SU-DHL-6 (cell line): ENCODE measurements at regions not wholly inside any gene's neighbourhood (a gene's known extent, or its start where the extent isn't known, plus 50 kb on each side); places are given as distances from the start of the nearest gene placed in this dataset.

Experiments
- H2AFZ ChIP-seq: fragments of 200-600 bp; sonication (generic); 2 replicates; pipeline ENCODE4 v1.6.1; 2014; ENCODE audit warnings: low read depth, mild to moderate bottlenecking, moderate library complexity, mixed read lengths, antibody characterized with exemption, low read length; ENCODE audit not compliant: severe bottlenecking
- H3F3A ChIP-seq: fragments of 200-600 bp; shearing (Covaris generic); 2 replicates; pipeline ENCODE4 v1.6.0; 2016; ENCODE audit warnings: antibody characterized with exemption, mild to moderate bottlenecking; ENCODE audit not compliant: insufficient read depth
- H3K27ac ChIP-seq: fragments of 200-600 bp; sonication (generic); 2 replicates; pipeline ENCODE4 v1.5.1; 2016; ENCODE audit warnings: low read depth, mild to moderate bottlenecking, low read length, moderate library complexity, mixed read lengths
- H3K27me3 ChIP-seq: fragments of 200-600 bp; sonication (generic), shearing (Covaris generic); 2 replicates; pipeline ENCODE4 v1.6.0; 2014; ENCODE audit warnings: mild to moderate bottlenecking, low read length
- H3K36me3 ChIP-seq: fragments of 200-600 bp; sonication (generic); 2 replicates; pipeline ENCODE4 v1.6.1; 2014; ENCODE audit warnings: mild to moderate bottlenecking, low read length, mixed read lengths
- H3K4me2 ChIP-seq: fragments of 300-600, 200-600 bp; shearing (Covaris generic), sonication (generic); 2 replicates; pipeline ENCODE4 v1.6.0; 2014; ENCODE audit warnings: low read length, low read depth, mild to moderate bottlenecking; ENCODE audit not compliant: poor library complexity, severe bottlenecking
- H3K4me3 ChIP-seq: fragments of 200-600 bp; sonication (generic); 2 replicates; pipeline ENCODE4 v1.5.1; 2014; ENCODE audit warnings: antibody characterized with exemption, low read length, mild to moderate bottlenecking, mixed read lengths; ENCODE audit not compliant: insufficient read depth, poor library complexity, severe bottlenecking
- H3K79me2 ChIP-seq: fragments of 200-600 bp; sonication (generic); 2 replicates; pipeline ENCODE4 v1.6.1; 2014; ENCODE audit warnings: mild to moderate bottlenecking, low read length, moderate library complexity; ENCODE audit not compliant: insufficient read depth
- H3K9ac ChIP-seq: fragments of 200-600 bp; sonication (generic); 2 replicates; pipeline ENCODE4 v1.7.0; 2014; ENCODE audit warnings: mild to moderate bottlenecking, low read length
- H3K9me2 ChIP-seq: fragments of 200-600 bp; sonication (generic); replicated peaks from 2 replicates; pipeline ENCODE4 v1.6.1; 2014; ENCODE audit warnings: low read length; ENCODE audit not compliant: insufficient read depth
- H3K9me3 ChIP-seq: fragments of 200-600 bp; sonication (generic); 2 replicates; pipeline ENCODE4 v1.6.1; 2014; ENCODE audit warnings: low read length, mixed read lengths; ENCODE audit not compliant: insufficient read depth
- H4K20me1 ChIP-seq: fragments of 200-600 bp; sonication (generic); 2 replicates; pipeline ENCODE4 v1.6.1; 2014; ENCODE audit warnings: low read depth, mild to moderate bottlenecking, antibody characterized with exemption, low read length, moderate library complexity, mixed read lengths
- CTCF ChIP-seq: fragments of 200-600 bp; sonication (generic); IDR thresholded peaks from one replicate; pipeline ENCODE4 v1.5.1; 2017; ENCODE audit warnings: antibody characterized with exemption, mild to moderate bottlenecking, low read length, moderate library complexity; ENCODE audit not compliant: insufficient read depth, poor library complexity, severe bottlenecking
- EZH2phosphoT487 ChIP-seq: fragments of 200-600 bp; sonication (generic), shearing (Covaris generic); conservative IDR thresholded peaks from 2 replicates; pipeline ENCODE4 v1.6.1; 2018; ENCODE audit warnings: mild to moderate bottlenecking, antibody characterized with exemption, low read length, moderate library complexity, mixed read lengths

DNA sequence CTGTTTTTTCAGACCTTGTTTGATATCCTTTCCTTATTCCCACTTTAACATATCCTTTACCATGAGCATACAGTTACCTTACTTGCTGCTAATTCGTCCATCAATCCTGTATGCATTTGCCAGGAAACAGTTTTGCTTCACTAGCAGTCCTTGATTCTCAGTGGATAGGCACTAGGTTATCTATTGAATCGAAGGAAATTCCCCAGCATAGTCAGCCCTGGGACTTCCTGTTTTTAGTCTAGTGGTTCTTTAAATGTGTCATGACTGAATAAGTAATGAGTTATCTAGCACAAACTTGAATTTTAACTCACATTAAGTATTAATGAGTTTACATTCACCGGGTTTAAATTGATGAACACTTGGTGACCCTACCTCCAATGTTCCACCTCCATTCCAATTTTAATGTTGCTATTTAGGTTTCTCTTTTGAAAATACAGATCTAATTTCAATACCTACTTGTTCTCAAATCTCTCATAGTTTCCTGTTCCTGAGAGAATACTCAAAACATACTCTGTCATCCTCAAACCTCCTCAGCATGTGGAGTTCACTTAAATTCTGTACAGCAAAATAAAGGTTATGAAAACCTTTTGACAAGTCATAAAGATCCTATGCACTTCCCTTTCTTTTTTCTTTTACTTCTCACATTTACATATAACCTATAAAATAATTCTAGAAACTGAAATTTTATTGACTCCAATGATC, 1375.1 kb upstream of the TENM4 start:
- no peaks in the 10 kb centered on the region for H3K27me3 ChIP-seq
- H3K4me3 ChIP-seq: no peak overlapping the region
- H3K9ac ChIP-seq: no peak overlapping the region
- no peaks in the 10 kb centered on the region for H3K79me2 ChIP-seq
- no peak overlapping the region for H3K27ac ChIP-seq
- H3K9me3 ChIP-seq: no peaks in the 10 kb centered on the region
- H3K9me2 ChIP-seq: no peaks in the 10 kb centered on the region
- TF ChIP-seq CTCF: no peak
- no peak for TF ChIP-seq EZH2phosphoT487
- H2AFZ ChIP-seq: no peak overlapping the region
- no peaks in the 10 kb centered on the region for H3K36me3 ChIP-seq
- no peaks in the 10 kb centered on the region for H3F3A ChIP-seq
- no peaks in the 10 kb centered on the region for H4K20me1 ChIP-seq
- no peak overlapping the region for H3K4me2 ChIP-seq

DNA sequence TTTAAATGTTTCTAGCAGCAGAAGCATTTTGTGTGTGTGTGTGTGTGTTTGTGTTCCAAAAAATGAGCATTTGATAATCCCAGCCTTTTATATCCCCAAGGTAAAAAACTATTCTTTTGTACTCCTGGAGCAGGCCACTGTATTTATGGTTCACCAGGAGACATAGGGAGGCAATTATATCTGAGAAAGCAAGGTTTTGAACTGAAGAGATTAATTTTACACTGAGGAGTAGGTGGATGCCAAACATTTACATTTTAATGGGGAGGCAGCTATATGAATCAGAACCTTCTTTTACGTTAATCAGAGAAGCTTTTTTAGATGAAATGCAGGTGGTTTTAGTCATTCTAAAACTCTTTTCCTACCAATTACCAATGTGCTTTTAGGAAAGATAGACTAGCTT, 1374.0 kb upstream of the TENM4 start:
- no peak for TF ChIP-seq CTCF
- no peak for TF ChIP-seq EZH2phosphoT487
- Histone ChIP-seq H3F3A (no peaks in the 10 kb centered on the region), H3K9me2 (no peaks in the 10 kb centered on the region), H3K36me3 (no peaks in the 10 kb centered on the region), H2AFZ (no peak overlapping the region), H3K4me3 (no peak overlapping the region), H3K27me3 (no peaks in the 10 kb centered on the region), H3K9me3 (no peaks in the 10 kb centered on the region), H3K27ac (no peak overlapping the region), H3K4me2 (no peak overlapping the region), H4K20me1 (no peaks in the 10 kb centered on the region), H3K9ac (no peak overlapping the region), H3K79me2 (no peaks in the 10 kb centered on the region)

DNA sequence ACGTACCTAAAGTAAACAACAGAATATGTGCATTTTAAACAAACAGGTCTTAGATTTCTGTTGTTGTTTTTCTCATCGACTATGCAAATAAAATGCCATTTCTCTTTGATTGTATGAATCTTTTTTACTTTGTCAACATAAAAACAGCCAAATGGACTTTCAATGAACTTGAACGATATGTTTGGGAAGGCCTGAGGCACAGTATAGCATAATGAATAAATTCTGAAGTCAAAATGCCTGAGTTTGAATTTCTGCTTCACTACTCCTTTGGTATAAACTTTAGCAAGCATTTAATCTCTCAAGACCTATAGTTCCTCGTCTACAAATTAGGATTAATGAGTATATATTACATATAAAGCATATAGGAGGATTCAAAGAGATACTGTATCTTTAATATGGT, 1369.9 kb upstream of the TENM4 start:
- no peak for TF ChIP-seq CTCF
- TF ChIP-seq EZH2phosphoT487: no peak
- Histone ChIP-seq H2AFZ (no peak overlapping the region), H3K9me2 (no peaks in the 10 kb centered on the region), H3K4me3 (no peak overlapping the region), H3K79me2 (no peaks in the 10 kb centered on the region), H3F3A (no peaks in the 10 kb centered on the region), H3K9ac (no peak overlapping the region), H3K4me2 (no peak overlapping the region), H3K27me3 (no peaks in the 10 kb centered on the region), H3K9me3 (no peaks in the 10 kb centered on the region), H4K20me1 (no peaks in the 10 kb centered on the region), H3K27ac (no peak overlapping the region), H3K36me3 (no peaks in the 10 kb centered on the region)
